ENCODE measurements at regions not wholly inside any gene's neighbourhood (a gene's known extent, or its start where the extent isn't known, plus 50 kb on each side); places are given as distances from the start of the nearest gene placed in this dataset.

GRCh38 chr2:366706-367105, 78.8 kb upstream of the ALKAL2 start:
- Histone ChIP-seq H4K20me1 (ENCODE audit: insufficient read depth) (no peaks in the 10 kb centered on the region), H3K27me3 (ENCODE audit: insufficient read depth, low read length) (peaks cover 26% of the 10 kb centered on the region), H3K4me1 (ENCODE audit: control insufficient read depth in 1 of 2, insufficient read depth in 2 of 2, low read length in 2 of 2) (no peaks in the 10 kb centered on the region), H3K4me2 (ENCODE audit: low read length) (no peak overlapping the region), H3K36me3 (ENCODE audit: control insufficient read depth in 1 of 2, insufficient read depth in 2 of 2, low read length in 2 of 2) (no peaks in the 10 kb centered on the region), H3K9me3 (ENCODE audit: control insufficient read depth in 1 of 2, insufficient read depth in 1 of 2, low read depth in 1 of 2, low read length in 2 of 2) (0 out of 4 replicates have a peak, but pooled peaks cover 0 to 6% of the 10 kb centered on the region in 2 experiments), H3K27ac (ENCODE audit: low read depth, low read length) (no peak overlapping the region), H3K79me2 (ENCODE audit: insufficient read depth, low read length) (no peaks in the 10 kb centered on the region), H3K4me3 (replicated peaks in 1 of 2; ENCODE audit: low read depth in 1 of 2, low read length in 2 of 2) (no peak overlapping the region), H3K9me2 (ENCODE audit: insufficient read depth) (no peaks in the 10 kb centered on the region), H2AFZ (ENCODE audit: low read depth, low read length, poor library complexity, severe bottlenecking) (no peak overlapping the region), H3K9ac (ENCODE audit: low read length) (no peak overlapping the region)
- ChIA-PET RAD21 (ENCODE audit: low non-redundant PET in 1 of 2, low total read pairs in 2 of 2, uncharacterized antibody in 2 of 2, unreplicated experiment in 2 of 2) (no interaction called here), CTCF (no interaction called here), POLR2A (no interaction called here)
- intact Hi-C loops (cut with micrococcal nuclease) = no loop called here
- BruUV-seq (replicated peaks) = no TSS peak
- no peak for TF ChIP-seq CEBPB (IDR thresholded peaks at IDR 0.05; ENCODE audit: low read depth)
- TF ChIP-seq POLR2AphosphoS5 (IDR thresholded peaks at IDR 0.05; ENCODE audit: low read depth, low read length) = no peak
- TF ChIP-seq ZFX (IDR thresholded peaks at IDR 0.05) = no peak
- no peak for TF ChIP-seq EZH2 (IDR thresholded peaks at IDR 0.05)
- no peak for TF ChIP-seq REST (IDR thresholded peaks at IDR 0.05; ENCODE audit: low read depth)
- TF ChIP-seq JUND (IDR thresholded peaks at IDR 0.05) = no peak
- TF ChIP-seq SP1 (IDR thresholded peaks at IDR 0.05; ENCODE audit: low read depth) = no peak
- TF ChIP-seq MAX (IDR thresholded peaks at IDR 0.05) = no peak
- TF ChIP-seq CTCF (IDR thresholded peaks at IDR 0.05 in 2 of 3, conservative IDR thresholded peaks at IDR 0.05 in 1 of 3; ENCODE audit: borderline replicate concordance in 1 of 3, insufficient read depth in 1 of 3, low read depth in 2 of 3, low read length in 2 of 3) = no peak
- TF ChIP-seq EGR1 (IDR thresholded peaks at IDR 0.05; ENCODE audit: low read depth) = no peak
- no peak for TF ChIP-seq ELF1 (IDR thresholded peaks at IDR 0.05; ENCODE audit: borderline replicate concordance, low read depth)
- no peak for TF ChIP-seq EZH2phosphoT487 (IDR thresholded peaks at IDR 0.05; ENCODE audit: borderline replicate concordance)
- TF ChIP-seq FOSL1 (IDR thresholded peaks at IDR 0.05; ENCODE audit: low read depth) = no peak
- no peak for TF ChIP-seq YY1 (IDR thresholded peaks at IDR 0.05; ENCODE audit: extremely low read depth, insufficient replicate concordance, low read depth, low read length)
- no peak for TF ChIP-seq SIN3A (IDR thresholded peaks at IDR 0.05; ENCODE audit: low read depth)
- TF ChIP-seq TCF7L2 (IDR thresholded peaks at IDR 0.05; ENCODE audit: borderline replicate concordance, extremely low read depth, insufficient read depth, insufficient read length) = no peak
- no peak for ATAC-seq
- no peak for DNase-seq (ENCODE audit: low read depth, low spot score)

All from HCT116 (cell line).